OCI-LY7 (cell line): ENCODE measurements at regions not wholly inside any gene's neighbourhood (a gene's known extent, or its start where the extent isn't known, plus 50 kb on each side); places are given as distances from the start of the nearest gene placed in this dataset.

Source experiments
- BruUV-seq: library from RNA; stranded (reverse); fragments of 400-500 nt; replicated peaks from 2 replicates; lab custom pipeline; 2021; lab: Mats Ljungman, UMichigan
- CTCF ChIA-PET: fragments of 300-600 bp; sonication (Branson Sonifier 250); formaldehyde crosslinking; loops from one replicate; lab custom pipeline; 2022; ENCODE audit warnings: antibody characterized with exemption; ENCODE audit not compliant: unreplicated experiment; lab: Charles Lee
- POLR2A ChIA-PET: fragments of 300-600 bp; sonication (Branson Sonifier 250); formaldehyde crosslinking; loops from one replicate; lab custom pipeline; 2022; ENCODE audit warnings: antibody characterized with exemption; lab: Charles Lee
- DNase-seq: peaks from one replicate; pipeline ENCODE4 v3.0.0-alpha.2; 2015; ENCODE audit warnings: low spot score
- H2AFZ ChIP-seq: fragments of 200-600 bp; sonication (generic), shearing (Covaris generic); 2 replicates; pipeline ENCODE4 v1.6.1; 2014; ENCODE audit warnings: mild to moderate bottlenecking, antibody characterized with exemption, low read length, moderate library complexity
- H3K27ac ChIP-seq: fragments of 200-600 bp; sonication (generic); 2 replicates; pipeline ENCODE4 v1.5.1; 2014; ENCODE audit warnings: mixed run types, low read depth, mild to moderate bottlenecking, moderate library complexity, low read length, inconsistent platforms; ENCODE audit not compliant: poor library complexity, severe bottlenecking
- H3K36me3 ChIP-seq: fragments of 200-600 bp; sonication (generic); 2 replicates; pipeline ENCODE4 v1.6.1; 2014; ENCODE audit warnings: mild to moderate bottlenecking, antibody characterized with exemption, low read length, moderate library complexity, mixed read lengths; ENCODE audit not compliant: insufficient read depth
- H3K4me1 ChIP-seq: fragments of 200-600 bp; sonication (generic); 2 replicates; pipeline ENCODE4 v1.5.1; 2014; ENCODE audit warnings: mild to moderate bottlenecking, low read length; ENCODE audit not compliant: insufficient read depth, poor library complexity, severe bottlenecking
- H3K4me2 ChIP-seq: fragments of 200-600 bp; sonication (generic); 2 replicates; pipeline ENCODE4 v1.6.1; 2014; ENCODE audit warnings: mild to moderate bottlenecking, low read length
- H3K4me3 ChIP-seq: fragments of 200-600 bp; sonication (generic); 2 replicates; pipeline ENCODE4 v1.5.1; 2014; ENCODE audit warnings: mild to moderate bottlenecking, low read depth, low read length; ENCODE audit not compliant: poor library complexity, severe bottlenecking
- H3K79me2 ChIP-seq: fragments of 200-600 bp; sonication (generic); 2 replicates; pipeline ENCODE4 v1.6.1; 2016; ENCODE audit warnings: low read depth, mild to moderate bottlenecking, low read length, moderate library complexity, mixed read lengths; ENCODE audit not compliant: insufficient read depth
- H3K9me2 ChIP-seq: fragments of 200-600 bp; sonication (generic); 2 replicates; pipeline ENCODE4 v1.6.1; 2016; ENCODE audit warnings: mild to moderate bottlenecking, low read length, mixed read lengths; ENCODE audit not compliant: insufficient read depth
- H3K9me3 ChIP-seq: fragments of 200-600 bp; sonication (generic); 2 replicates; pipeline ENCODE4 v1.6.1; 2014; ENCODE audit warnings: mild to moderate bottlenecking, mixed run types, low read length, mixed read lengths
- H4K20me1 ChIP-seq: fragments of 200-600 bp; sonication (generic); 2 replicates; pipeline ENCODE4 v1.6.1; 2014; ENCODE audit warnings: mild to moderate bottlenecking, antibody characterized with exemption, low read length, moderate library complexity, mixed read lengths; ENCODE audit not compliant: insufficient read depth
- EZH2phosphoT487 ChIP-seq: fragments of 200-600 bp; sonication (generic); IDR thresholded peaks from 2 replicates; pipeline ENCODE4 v1.6.1; 2018; ENCODE audit warnings: low read depth, borderline replicate concordance, mild to moderate bottlenecking, mixed run types, antibody characterized with exemption, low read length, moderate library complexity, mixed read lengths
- intact Hi-C: fragments of 100-400 bp; cut with micrococcal nuclease; formaldehyde crosslinking; loops from one replicate; pipeline ENCODE4 v1.10.0; 2022; ENCODE audit not compliant: unreplicated experiment
- TF ChIP-seq, protein P1 (sequence below): fragments of 200-600 bp; sonication (generic); conservative IDR thresholded peaks from 2 replicates; pipeline ENCODE4 v1.5.1; 2014; ENCODE audit warnings: mild to moderate bottlenecking, antibody characterized with exemption, low read length, moderate library complexity, mixed read lengths

DNA sequence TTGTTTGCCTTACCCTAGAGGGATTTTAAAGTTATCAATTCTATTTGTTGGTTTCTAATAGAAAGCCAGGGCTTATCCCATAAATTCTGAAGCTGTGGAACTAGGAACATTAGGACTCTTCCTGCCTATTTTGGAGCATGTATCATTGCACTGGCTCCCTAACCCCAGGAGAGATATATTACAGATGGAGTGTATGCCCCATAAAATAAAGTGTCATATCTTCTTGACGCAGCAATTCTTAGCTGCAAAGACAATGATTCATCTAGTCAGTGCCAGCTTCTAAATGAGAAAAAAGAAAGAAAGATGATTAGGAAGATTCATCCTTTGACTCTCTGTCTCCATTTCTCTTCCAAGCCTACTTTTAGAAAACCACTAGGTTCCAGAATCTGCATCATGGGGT, 74.8 kb upstream of the MAGI1 start:
- intact Hi-C loops, result no loop called here
- H3K4me1 ChIP-seq, result no peaks in the 10 kb centered on the region
- no peaks in the 10 kb centered on the region for H3K79me2 ChIP-seq
- no peaks in the 10 kb centered on the region for H3K9me2 ChIP-seq
- no peak overlapping the region for H3K4me3 ChIP-seq
- ChIA-PET CTCF (no interaction called here), POLR2A (interaction anchor here (0.5 kb wide), 1 partner anchor 15 kb away, joined by 3 read pairs; no protein-coding TSS in a partner anchor)
- H4K20me1 ChIP-seq, result no peaks in the 10 kb centered on the region
- TF ChIP-seq, protein P1, sequence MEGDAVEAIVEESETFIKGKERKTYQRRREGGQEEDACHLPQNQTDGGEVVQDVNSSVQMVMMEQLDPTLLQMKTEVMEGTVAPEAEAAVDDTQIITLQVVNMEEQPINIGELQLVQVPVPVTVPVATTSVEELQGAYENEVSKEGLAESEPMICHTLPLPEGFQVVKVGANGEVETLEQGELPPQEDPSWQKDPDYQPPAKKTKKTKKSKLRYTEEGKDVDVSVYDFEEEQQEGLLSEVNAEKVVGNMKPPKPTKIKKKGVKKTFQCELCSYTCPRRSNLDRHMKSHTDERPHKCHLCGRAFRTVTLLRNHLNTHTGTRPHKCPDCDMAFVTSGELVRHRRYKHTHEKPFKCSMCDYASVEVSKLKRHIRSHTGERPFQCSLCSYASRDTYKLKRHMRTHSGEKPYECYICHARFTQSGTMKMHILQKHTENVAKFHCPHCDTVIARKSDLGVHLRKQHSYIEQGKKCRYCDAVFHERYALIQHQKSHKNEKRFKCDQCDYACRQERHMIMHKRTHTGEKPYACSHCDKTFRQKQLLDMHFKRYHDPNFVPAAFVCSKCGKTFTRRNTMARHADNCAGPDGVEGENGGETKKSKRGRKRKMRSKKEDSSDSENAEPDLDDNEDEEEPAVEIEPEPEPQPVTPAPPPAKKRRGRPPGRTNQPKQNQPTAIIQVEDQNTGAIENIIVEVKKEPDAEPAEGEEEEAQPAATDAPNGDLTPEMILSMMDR, result no peak
- TF ChIP-seq EZH2phosphoT487, result no peak
- H3K4me2 ChIP-seq, result no peak overlapping the region
- H3K27ac ChIP-seq, result no peak overlapping the region
- BruUV-seq, result no TSS peak
- H2AFZ ChIP-seq, result no peak overlapping the region
- no peaks in the 10 kb centered on the region for H3K9me3 ChIP-seq
- H3K36me3 ChIP-seq, result no peaks in the 10 kb centered on the region
- no peak for DNase-seq

DNA sequence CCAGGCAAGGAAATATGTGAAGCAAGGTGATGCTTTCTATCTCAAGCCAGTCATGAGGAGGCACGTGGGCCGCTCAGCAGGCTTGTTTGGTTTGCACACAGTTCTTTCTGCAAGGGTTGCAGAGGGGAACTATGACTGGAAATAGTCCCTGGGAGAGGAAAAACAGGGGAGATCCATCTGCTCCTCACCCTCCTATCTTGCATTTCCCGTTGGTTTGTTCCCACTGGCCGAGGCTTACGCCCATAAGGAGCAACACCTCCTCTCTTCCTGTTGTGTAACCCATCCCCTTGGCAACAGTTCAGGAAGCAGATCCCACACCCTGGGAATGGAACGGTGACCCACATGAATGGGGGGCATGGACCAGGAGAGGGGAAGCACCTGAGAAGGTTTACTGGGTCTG, 72.1 kb upstream of the MAGI1 start:
- H3K79me2 ChIP-seq, result no peaks in the 10 kb centered on the region
- H3K27ac ChIP-seq, result no peak overlapping the region
- POLR2A ChIA-PET, result no interaction called here
- H3K36me3 ChIP-seq, result no peaks in the 10 kb centered on the region
- H3K4me1 ChIP-seq, result no peaks in the 10 kb centered on the region
- H4K20me1 ChIP-seq, result no peaks in the 10 kb centered on the region
- H3K9me2 ChIP-seq, result no peaks in the 10 kb centered on the region
- intact Hi-C loops, result no loop called here
- no TSS peak for BruUV-seq
- CTCF ChIA-PET, result no interaction called here
- TF ChIP-seq, protein P1, result no peak
- TF ChIP-seq EZH2phosphoT487, result no peak
- DNase-seq, result no peak
- H3K4me2 ChIP-seq, result no peak overlapping the region
- no peak overlapping the region for H2AFZ ChIP-seq
- H3K4me3 ChIP-seq, result no peak overlapping the region
- no peaks in the 10 kb centered on the region for H3K9me3 ChIP-seq

DNA sequence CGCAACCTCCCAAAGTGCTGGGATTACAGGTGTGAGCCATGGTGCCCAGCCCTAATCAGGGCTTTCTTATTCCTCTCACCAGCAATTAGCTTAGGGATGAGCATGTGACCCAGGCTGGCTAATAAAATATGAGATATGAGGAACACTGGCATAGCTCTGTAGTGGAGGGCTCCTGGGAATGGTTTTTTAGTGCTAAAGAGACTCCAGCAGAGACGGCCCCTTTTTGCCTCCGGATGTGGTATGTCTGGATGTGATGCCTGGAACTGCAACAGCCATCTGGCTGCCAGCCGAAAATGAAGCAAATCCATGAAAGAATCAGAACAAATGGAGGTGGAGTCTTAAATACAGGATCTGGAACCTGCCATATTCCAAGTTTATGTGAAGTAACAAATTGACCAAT, 69.1 kb upstream of the MAGI1 start:
- POLR2A ChIA-PET, result no interaction called here
- H3K9me3 ChIP-seq, result no peaks in the 10 kb centered on the region
- TF ChIP-seq, protein P1, result no peak
- no peak for TF ChIP-seq EZH2phosphoT487

More for the DNA sequence above, 69.1 kb upstream of the MAGI1 start:
- no peak overlapping the region for H2AFZ ChIP-seq
- H3K4me2 ChIP-seq, result no peak overlapping the region
- intact Hi-C loops, result no loop called here
- H4K20me1 ChIP-seq, result no peaks in the 10 kb centered on the region
- H3K27ac ChIP-seq, result no peak overlapping the region
- H3K79me2 ChIP-seq, result no peaks in the 10 kb centered on the region
- no peaks in the 10 kb centered on the region for H3K9me2 ChIP-seq
- H3K36me3 ChIP-seq, result no peaks in the 10 kb centered on the region
- BruUV-seq, result no TSS peak
- H3K4me1 ChIP-seq, result no peaks in the 10 kb centered on the region
- CTCF ChIA-PET, result no interaction called here
- no peak overlapping the region for H3K4me3 ChIP-seq
- no peak for DNase-seq
